ENCODE measurements at regions not wholly inside any gene's neighbourhood (a gene's known extent, or its start where the extent isn't known, plus 50 kb on each side); places are given as distances from the start of the nearest gene placed in this dataset.

GRCh38 chr7:98559219-98559618 lies 57.9 kb upstream of the NPTX2 start:
- TF ChIP-seq, protein P1, sequence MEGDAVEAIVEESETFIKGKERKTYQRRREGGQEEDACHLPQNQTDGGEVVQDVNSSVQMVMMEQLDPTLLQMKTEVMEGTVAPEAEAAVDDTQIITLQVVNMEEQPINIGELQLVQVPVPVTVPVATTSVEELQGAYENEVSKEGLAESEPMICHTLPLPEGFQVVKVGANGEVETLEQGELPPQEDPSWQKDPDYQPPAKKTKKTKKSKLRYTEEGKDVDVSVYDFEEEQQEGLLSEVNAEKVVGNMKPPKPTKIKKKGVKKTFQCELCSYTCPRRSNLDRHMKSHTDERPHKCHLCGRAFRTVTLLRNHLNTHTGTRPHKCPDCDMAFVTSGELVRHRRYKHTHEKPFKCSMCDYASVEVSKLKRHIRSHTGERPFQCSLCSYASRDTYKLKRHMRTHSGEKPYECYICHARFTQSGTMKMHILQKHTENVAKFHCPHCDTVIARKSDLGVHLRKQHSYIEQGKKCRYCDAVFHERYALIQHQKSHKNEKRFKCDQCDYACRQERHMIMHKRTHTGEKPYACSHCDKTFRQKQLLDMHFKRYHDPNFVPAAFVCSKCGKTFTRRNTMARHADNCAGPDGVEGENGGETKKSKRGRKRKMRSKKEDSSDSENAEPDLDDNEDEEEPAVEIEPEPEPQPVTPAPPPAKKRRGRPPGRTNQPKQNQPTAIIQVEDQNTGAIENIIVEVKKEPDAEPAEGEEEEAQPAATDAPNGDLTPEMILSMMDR (conservative IDR thresholded peaks at IDR 0.05 in 1 of 2, IDR thresholded peaks at IDR 0.05 in 1 of 2; ENCODE audit: low read depth in 1 of 2, low read length in 2 of 2) = no peak
- TF ChIP-seq EZH2 (IDR thresholded peaks at IDR 0.05; ENCODE audit: low read length, missing control alignments) = no peak

All from fibroblast of lung (primary cell).